ENCODE measurements at regions not wholly inside any gene's neighbourhood (a gene's known extent, or its start where the extent isn't known, plus 50 kb on each side); places are given as distances from the start of the nearest gene placed in this dataset.

- TF ChIP-seq RAD21 (IDR thresholded peaks at IDR 0.05; ENCODE audit: low read depth) (no peak), REST (IDR thresholded peaks at IDR 0.05; ENCODE audit: low read depth) (no peak)
Measured at GRCh38 chr6:19759117-19759880, 77.9 kb upstream of the ID4 start.
